ENCODE measurements at regions not wholly inside any gene's neighbourhood (a gene's known extent, or its start where the extent isn't known, plus 50 kb on each side); places are given as distances from the start of the nearest gene placed in this dataset.
"Not testable (repeated sequence)": the region's sequence is repeated elsewhere in the genome, so short reads cannot be mapped to it uniquely, and the experiment has no call there.

DNA sequence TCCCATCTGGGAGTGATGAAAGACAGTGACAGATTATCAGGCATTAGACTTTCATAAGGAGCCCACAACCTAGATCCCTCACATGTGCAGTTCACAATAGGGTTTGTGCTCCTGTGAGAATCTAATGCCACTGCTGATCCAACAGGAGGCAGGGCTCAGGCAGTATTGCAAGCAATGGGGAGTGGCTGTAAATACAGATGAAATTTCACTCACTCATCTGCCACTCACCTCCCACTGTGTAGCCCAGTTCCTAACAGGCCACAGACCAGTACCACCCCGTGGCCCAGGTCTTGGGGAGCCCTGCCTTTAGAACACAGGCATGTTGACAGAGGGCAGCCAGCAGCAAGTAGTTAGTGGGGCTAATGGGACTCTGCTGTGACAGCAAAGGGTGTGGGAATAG lies 137.3 kb upstream of the NANOS1 start:
- Histone ChIP-seq H3K36me3 (no peaks in the 10 kb centered on the region), H3K9me3 (ENCODE audit: low read depth) (no peaks in the 10 kb centered on the region), H3K4me1 (ENCODE audit: low read depth) (no peaks in the 10 kb centered on the region), H3K4me3 (no peak overlapping the region), H3K27me3 (no peaks in the 10 kb centered on the region), H3K27ac (no peak overlapping the region)
- no peak for DNase-seq (ENCODE audit: low read depth in 1 of 2, low spot score in 1 of 2)
- TF ChIP-seq, protein P1, sequence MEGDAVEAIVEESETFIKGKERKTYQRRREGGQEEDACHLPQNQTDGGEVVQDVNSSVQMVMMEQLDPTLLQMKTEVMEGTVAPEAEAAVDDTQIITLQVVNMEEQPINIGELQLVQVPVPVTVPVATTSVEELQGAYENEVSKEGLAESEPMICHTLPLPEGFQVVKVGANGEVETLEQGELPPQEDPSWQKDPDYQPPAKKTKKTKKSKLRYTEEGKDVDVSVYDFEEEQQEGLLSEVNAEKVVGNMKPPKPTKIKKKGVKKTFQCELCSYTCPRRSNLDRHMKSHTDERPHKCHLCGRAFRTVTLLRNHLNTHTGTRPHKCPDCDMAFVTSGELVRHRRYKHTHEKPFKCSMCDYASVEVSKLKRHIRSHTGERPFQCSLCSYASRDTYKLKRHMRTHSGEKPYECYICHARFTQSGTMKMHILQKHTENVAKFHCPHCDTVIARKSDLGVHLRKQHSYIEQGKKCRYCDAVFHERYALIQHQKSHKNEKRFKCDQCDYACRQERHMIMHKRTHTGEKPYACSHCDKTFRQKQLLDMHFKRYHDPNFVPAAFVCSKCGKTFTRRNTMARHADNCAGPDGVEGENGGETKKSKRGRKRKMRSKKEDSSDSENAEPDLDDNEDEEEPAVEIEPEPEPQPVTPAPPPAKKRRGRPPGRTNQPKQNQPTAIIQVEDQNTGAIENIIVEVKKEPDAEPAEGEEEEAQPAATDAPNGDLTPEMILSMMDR (IDR thresholded peaks at IDR 0.05; ENCODE audit: low read depth, low read length) = no peak

DNA sequence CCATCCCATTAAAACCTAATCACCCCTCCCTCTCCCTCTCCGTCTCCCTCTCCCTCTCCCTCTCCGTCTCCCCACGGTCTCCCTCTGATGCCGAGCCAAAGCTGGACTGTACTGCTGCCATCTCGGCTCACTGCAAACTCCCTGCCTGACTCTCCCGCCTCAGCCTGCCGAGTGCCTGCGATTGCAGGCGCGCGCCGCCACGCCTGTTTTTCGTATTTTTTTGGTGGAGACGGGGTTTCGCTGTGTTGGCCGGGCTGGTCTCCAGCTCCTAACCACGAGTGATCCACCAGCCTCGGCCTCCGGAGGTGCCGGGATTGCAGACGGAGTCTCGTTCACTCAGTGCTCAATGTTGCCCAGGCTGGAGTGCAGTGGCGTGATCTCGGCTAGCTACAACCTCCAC lies 134.6 kb upstream of the NANOS1 start:
- H3K27ac ChIP-seq; H3K9me3 ChIP-seq (ENCODE audit: low read depth); H3K4me1 ChIP-seq (ENCODE audit: low read depth); DNase-seq (ENCODE audit: low read depth in 1 of 2, low spot score in 1 of 2); H3K4me3 ChIP-seq; H3K27me3 ChIP-seq; H3K36me3 ChIP-seq: not testable (repeated sequence)

DNA sequence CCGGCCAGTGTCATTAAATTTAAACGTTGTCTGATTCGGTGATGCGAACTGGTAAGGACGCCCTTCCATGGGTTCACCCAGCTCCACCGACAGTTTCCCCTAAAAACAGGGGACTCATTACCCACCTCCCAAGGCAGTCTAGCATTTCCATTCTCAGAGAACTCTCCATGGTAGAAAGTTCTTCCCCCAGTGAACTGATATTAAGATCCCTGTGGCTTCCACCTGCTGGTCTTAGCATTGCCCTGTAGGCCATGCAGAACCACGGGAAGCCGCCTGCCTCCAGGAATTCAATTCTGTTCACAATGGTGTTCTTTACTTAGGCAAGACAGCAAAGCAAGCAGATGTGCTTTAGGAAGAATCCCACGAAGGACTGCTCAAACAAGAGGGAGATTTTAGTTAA lies 128.9 kb upstream of the NANOS1 start:
- no peak overlapping the region for H3K27ac ChIP-seq
- TF ChIP-seq, protein P1 (IDR thresholded peaks at IDR 0.05; ENCODE audit: low read depth, low read length) = no peak
- no peaks in the 10 kb centered on the region for H3K4me1 ChIP-seq (ENCODE audit: low read depth)
- H3K4me3 ChIP-seq = no peak overlapping the region
- H3K36me3 ChIP-seq = no peaks in the 10 kb centered on the region
- no peaks in the 10 kb centered on the region for H3K27me3 ChIP-seq
- no peaks in the 10 kb centered on the region for H3K9me3 ChIP-seq (ENCODE audit: low read depth)
- no peak for DNase-seq (ENCODE audit: low read depth in 1 of 2, low spot score in 1 of 2)

DNA sequence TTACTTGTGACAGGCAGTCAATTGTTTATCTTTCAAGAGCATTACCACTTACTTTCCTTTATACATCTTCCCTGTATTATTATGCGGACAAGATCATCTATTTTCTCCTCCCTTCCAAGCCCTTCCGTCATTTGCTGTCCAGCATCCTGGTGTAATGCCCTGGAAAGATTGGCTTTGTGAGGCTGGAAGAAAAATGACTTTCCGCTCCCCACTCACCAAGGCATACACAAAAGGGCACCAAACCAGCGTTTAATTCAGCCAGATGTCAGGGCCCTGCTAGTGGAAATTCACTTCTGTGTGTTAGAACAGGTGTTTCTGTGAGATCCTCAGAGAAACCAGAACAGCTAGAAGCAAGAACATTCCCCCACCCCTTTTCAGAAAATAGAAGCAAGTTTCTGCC lies 128.1 kb upstream of the NANOS1 start:
- Histone ChIP-seq H3K4me1 (ENCODE audit: low read depth) (no peaks in the 10 kb centered on the region), H3K36me3 (no peaks in the 10 kb centered on the region), H3K4me3 (no peak overlapping the region), H3K27ac (no peak overlapping the region), H3K9me3 (ENCODE audit: low read depth) (no peaks in the 10 kb centered on the region), H3K27me3 (no peaks in the 10 kb centered on the region)
- TF ChIP-seq, protein P1 (IDR thresholded peaks at IDR 0.05; ENCODE audit: low read depth, low read length) = no peak
- no peak for DNase-seq (ENCODE audit: low read depth in 1 of 2, low spot score in 1 of 2)

DNA sequence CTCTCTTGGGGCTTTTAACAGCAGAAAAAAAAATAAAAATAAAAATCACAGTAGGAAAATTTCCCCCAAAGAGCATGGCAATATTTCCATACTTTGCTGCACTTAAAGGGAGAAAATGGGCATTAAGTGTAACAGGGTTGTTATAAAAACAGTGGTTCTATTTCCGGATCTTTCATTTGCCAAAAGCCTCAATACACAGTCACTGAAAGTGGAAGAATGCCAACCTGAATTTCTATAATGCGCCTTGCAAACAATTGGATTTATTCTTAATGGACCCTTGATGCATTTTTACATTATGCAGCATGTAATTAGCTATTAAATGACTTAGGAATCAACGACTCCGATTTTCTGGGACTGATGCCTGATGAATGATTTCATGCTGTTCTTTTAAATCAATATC lies 127.6 kb upstream of the NANOS1 start:
- Histone ChIP-seq H3K4me3 (no peak overlapping the region), H3K27ac (no peak overlapping the region), H3K4me1 (ENCODE audit: low read depth) (no peaks in the 10 kb centered on the region), H3K9me3 (ENCODE audit: low read depth) (no peaks in the 10 kb centered on the region), H3K36me3 (no peaks in the 10 kb centered on the region), H3K27me3 (no peaks in the 10 kb centered on the region)
- no peak for DNase-seq (ENCODE audit: low read depth in 1 of 2, low spot score in 1 of 2)
- TF ChIP-seq, protein P1 (IDR thresholded peaks at IDR 0.05; ENCODE audit: low read depth, low read length) = no peak

DNA sequence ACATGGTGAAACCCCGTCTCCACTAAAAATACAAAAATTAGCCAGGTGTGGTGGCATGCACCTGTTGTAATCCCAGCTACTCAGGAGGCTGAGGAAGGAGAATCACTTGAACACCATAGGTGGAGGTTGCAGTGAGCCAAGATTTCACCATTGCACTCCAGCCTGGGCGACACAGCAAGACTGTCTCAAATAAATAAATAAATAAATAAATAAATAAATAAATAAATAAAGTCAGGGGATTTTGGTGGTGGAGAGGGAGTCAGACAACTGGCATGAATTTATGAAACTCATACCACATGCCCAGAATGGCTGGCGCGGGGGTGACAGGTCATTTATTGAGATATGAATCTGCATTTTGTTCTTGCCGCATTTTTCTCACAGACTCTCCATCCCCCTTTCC lies 126.9 kb upstream of the NANOS1 start:
- not testable (repeated sequence) for H3K4me3 ChIP-seq; H3K9me3 ChIP-seq (ENCODE audit: low read depth); H3K36me3 ChIP-seq; DNase-seq (ENCODE audit: low read depth in 1 of 2, low spot score in 1 of 2); H3K4me1 ChIP-seq (ENCODE audit: low read depth); H3K27me3 ChIP-seq; H3K27ac ChIP-seq

GRCh38 chr10:118903251-118903650 lies 126.3 kb upstream of the NANOS1 start:
- no peaks in the 10 kb centered on the region for H3K27me3 ChIP-seq
- no peak overlapping the region for H3K4me3 ChIP-seq
- no peaks in the 10 kb centered on the region for H3K4me1 ChIP-seq (ENCODE audit: low read depth)
- no peaks in the 10 kb centered on the region for H3K9me3 ChIP-seq (ENCODE audit: low read depth)
- no peaks in the 10 kb centered on the region for H3K36me3 ChIP-seq
- DNase-seq (ENCODE audit: low read depth in 1 of 2, low spot score in 1 of 2) = no peak
- TF ChIP-seq, protein P1 (IDR thresholded peaks at IDR 0.05; ENCODE audit: low read depth, low read length) = no peak
- H3K27ac ChIP-seq = no peak overlapping the region
